WTC11 (cell line): ENCODE measurements at regions not wholly inside any gene's neighbourhood (a gene's known extent, or its start where the extent isn't known, plus 50 kb on each side); places are given as distances from the start of the nearest gene placed in this dataset.

Experiments used
- ATF3 ChIP-seq: sonication (generic); formaldehyde crosslinking; conservative IDR thresholded peaks from 2 replicates; pipeline ENCODE4 v1.8.1; 2022; ENCODE audit warnings: mild to moderate bottlenecking, missing genetic modification reagents
- CREB1 ChIP-seq: sonication (generic); formaldehyde crosslinking; IDR thresholded peaks from 2 replicates; pipeline ENCODE4 v1.8.0; 2023; ENCODE audit warnings: mild to moderate bottlenecking, missing genetic modification reagents
- CTCF ChIP-seq: fragments of 200-600 bp; IDR thresholded peaks from 2 replicates; pipeline ENCODE4 v1.8.0; 2022; ENCODE audit warnings: antibody characterized with exemption
- HMGXB4 ChIP-seq: sonication (generic); formaldehyde crosslinking; IDR thresholded peaks from 2 replicates; pipeline ENCODE4 v1.8.1; 2023; ENCODE audit warnings: mild to moderate bottlenecking, moderate library complexity, missing genetic modification reagents
- PRRX2 ChIP-seq: fragments of 250-450 bp; sonication (Bioruptor Pico); IDR thresholded peaks from 2 replicates; pipeline ENCODE4 v1.8.0; 2021; ENCODE audit warnings: mild to moderate bottlenecking
- ZBTB21 ChIP-seq: sonication (generic); formaldehyde crosslinking; IDR thresholded peaks from 2 replicates; pipeline ENCODE4 v1.8.1; 2023; ENCODE audit warnings: mild to moderate bottlenecking, missing genetic modification reagents, borderline replicate concordance

- no peak for TF ChIP-seq ATF3 (CRISPR knock-in tag)
- no peak for TF ChIP-seq CTCF
- TF ChIP-seq ZBTB21 (CRISPR knock-in tag) = no peak
- no peak for TF ChIP-seq PRRX2
- no peak for TF ChIP-seq HMGXB4
- TF ChIP-seq CREB1 (CRISPR knock-in tag) = no peak
Measured at GRCh38 chr7:149334930-149335329, 72.9 kb downstream of the ZNF783 start.
